Smooth muscle cell (in vitro differentiated cells): ENCODE measurements at regions not wholly inside any gene's neighbourhood (a gene's known extent, or its start where the extent isn't known, plus 50 kb on each side); places are given as distances from the start of the nearest gene placed in this dataset.

Experiments used
- DNase-seq: peaks from one replicate; lab custom pipeline; 2025; ENCODE audit not compliant: unreplicated experiment; lab: John Stamatoyannopoulos, UW
- H2AFZ ChIP-seq: fragments of 200-600 bp; sonication (generic); 2 replicates; pipeline ENCODE4 v1.6.0; 2016; ENCODE audit warnings: antibody characterized with exemption, low read depth, mild to moderate bottlenecking
- H3F3A ChIP-seq: fragments of 200-600 bp; sonication (generic); 2 replicates; pipeline ENCODE4 v1.6.0; 2017; ENCODE audit warnings: antibody characterized with exemption, low read depth
- H3K27ac ChIP-seq: fragments of 200-600 bp; sonication (generic); 2 replicates; pipeline ENCODE4 v1.5.1; 2016; ENCODE audit warnings: low read depth, mild to moderate bottlenecking
- H3K27me3 ChIP-seq: fragments of 200-600 bp; sonication (generic); 2 replicates; pipeline ENCODE4 v1.6.1; 2016; ENCODE audit warnings: low read depth, mild to moderate bottlenecking
- H3K36me3 ChIP-seq: fragments of 200-600 bp; sonication (generic); 2 replicates; pipeline ENCODE4 v1.5.1; 2016; ENCODE audit warnings: low read depth
- H3K4me1 ChIP-seq: fragments of 200-600 bp; sonication (generic); 2 replicates; pipeline ENCODE4 v1.5.1; 2016; ENCODE audit warnings: low read depth
- H3K4me2 ChIP-seq: fragments of 200-600 bp; sonication (generic); 2 replicates; pipeline ENCODE4 v1.6.0; 2016; ENCODE audit warnings: mild to moderate bottlenecking
- H3K4me3 ChIP-seq: fragments of 200-600 bp; sonication (generic); 2 replicates; pipeline ENCODE4 v1.5.1; 2016; ENCODE audit warnings: mild to moderate bottlenecking
- H3K79me2 ChIP-seq: fragments of 200-600 bp; sonication (generic); 2 replicates; pipeline ENCODE4 v1.6.0; 2016; ENCODE audit warnings: low read depth, mild to moderate bottlenecking
- H3K9ac ChIP-seq: fragments of 200-600 bp; sonication (generic); 2 replicates; pipeline ENCODE4 v1.6.0; 2016; ENCODE audit warnings: low read depth
- H3K9me3 ChIP-seq: fragments of 200-600 bp; sonication (generic); replicated peaks from 2 replicates; pipeline ENCODE4 v1.5.1; 2016; ENCODE audit warnings: low read depth
- H4K20me1 ChIP-seq: fragments of 200-600 bp; sonication (generic); 2 replicates; pipeline ENCODE4 v1.6.0; 2016; ENCODE audit warnings: low read depth
- CTCF ChIP-seq: fragments of 200-600 bp; sonication (generic); IDR thresholded peaks from 2 replicates; pipeline ENCODE4 v1.5.1; 2017; ENCODE audit warnings: borderline replicate concordance, mild to moderate bottlenecking, antibody characterized with exemption; ENCODE audit not compliant: insufficient read depth, poor library complexity, severe bottlenecking
- WGBS: methylation state at CpG from one replicate; pipeline ENCODE4 v1.1.7; 2016; ENCODE audit warnings: low lambda C conversion rate; 5-methylcytosine and 5-hydroxymethylcytosine counted together

DNA sequence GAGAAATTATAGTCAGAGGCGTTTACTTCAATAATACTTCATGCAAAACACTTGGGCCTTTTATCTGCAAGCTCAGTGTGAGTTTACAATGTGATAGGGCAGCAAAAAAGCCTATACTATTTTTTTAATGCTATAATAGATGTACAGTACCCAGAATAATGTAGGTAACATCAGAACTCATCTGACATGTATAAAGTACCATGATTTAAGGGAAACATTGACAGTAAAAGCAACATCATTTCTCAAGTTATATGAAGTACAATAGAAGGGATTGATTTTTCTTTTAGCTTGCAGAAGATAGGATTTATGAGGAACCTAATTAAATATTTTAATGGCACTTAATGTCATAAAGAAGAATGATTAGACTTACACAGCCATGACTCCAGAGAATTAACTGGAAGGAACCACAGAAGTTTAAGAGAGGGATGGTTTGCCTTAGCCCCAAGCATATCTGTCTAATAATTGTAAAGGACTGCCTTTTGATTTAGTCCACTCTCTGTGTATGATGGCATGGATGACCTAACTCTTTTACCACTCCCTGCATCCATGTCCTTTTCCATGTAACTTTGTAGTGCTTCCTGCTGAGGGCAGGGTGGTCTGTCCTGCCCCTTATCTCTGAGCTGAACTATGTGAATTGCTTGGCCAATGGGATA is 55.9 kb upstream of the MIS18BP1 start:
- Histone ChIP-seq H3K9me3 (no peaks in the 10 kb centered on the region), H3K27ac (no peak overlapping the region), H3K79me2 (no peaks in the 10 kb centered on the region), H4K20me1 (no peaks in the 10 kb centered on the region), H3K9ac (no peak overlapping the region), H3K4me1 (no peaks in the 10 kb centered on the region), H3K27me3 (no peaks in the 10 kb centered on the region), H3K36me3 (no peaks in the 10 kb centered on the region), H2AFZ (no peak overlapping the region), H3K4me3 (no peak overlapping the region), H3K4me2 (no peak overlapping the region), H3F3A (no peaks in the 10 kb centered on the region)
- 88% methylated on average over 1 of the region's 1 CpG for WGBS
- no peak for DNase-seq
- no peak for TF ChIP-seq CTCF
